Breast epithelium (tissue), 4 donors: ENCODE measurements at regions not wholly inside any gene's neighbourhood (a gene's known extent, or its start where the extent isn't known, plus 50 kb on each side); places are given as distances from the start of the nearest gene placed in this dataset.

ENCODE experiments used
- DNase-seq, 2 donors: peaks; one replicate each; pipeline ENCODE4 v3.0.0-alpha.2; 2019; ENCODE audit warnings: low spot score in 2 of 2
- H3K27ac ChIP-seq, 2 donors: fragments of 200-600 bp; sonication (generic) in 1 of 2; one replicate each; pipeline ENCODE4 v1.5.1; 2016 to 2019; ENCODE audit warnings: mild to moderate bottlenecking in 1 of 2
- H3K27me3 ChIP-seq, 2 donors: fragments of 200-600 bp; sonication (generic) in 1 of 2; one replicate each; pipeline versions ENCODE4 v1.5.1 to v1.6.0; 2017 to 2019; ENCODE audit warnings: control low read depth in 1 of 2, mild to moderate bottlenecking in 1 of 2
- H3K36me3 ChIP-seq: fragments of 200-600 bp; one replicate; pipeline ENCODE4 v1.5.1; 2019
- H3K4me1 ChIP-seq, 2 donors: fragments of 200-600 bp; sonication (generic); one replicate each; pipeline ENCODE4 v1.5.1; 2016 to 2019; ENCODE audit warnings: control low read depth in 1 of 2
- H3K4me3 ChIP-seq, 3 donors: fragments of 200-600 bp; sonication (generic); 1 replicate in 2 of 3; 2 replicates in 1 of 3; pipeline ENCODE4 v1.5.1; 2016 to 2019; ENCODE audit warnings: mild to moderate bottlenecking in 3 of 3, moderate library complexity in 2 of 3
- H3K9me3 ChIP-seq, 2 donors: fragments of 200-600 bp; sonication (generic) in 1 of 2; one replicate each; pipeline ENCODE4 v1.5.1; 2016 to 2019; ENCODE audit warnings: control low read depth in 1 of 2
- POLR2A ChIP-seq: fragments of 450-650 bp; IDR thresholded peaks from one replicate; pipeline ENCODE4 v1.6.1; 2016; ENCODE audit warnings: antibody characterized with exemption, mild to moderate bottlenecking, moderate library complexity
- POLR2AphosphoS5 ChIP-seq, 3 donors: sonication (generic); formaldehyde crosslinking; IDR thresholded peaks; one replicate each; pipeline ENCODE4 v1.6.1; 2017; ENCODE audit warnings: antibody characterized with exemption in 3 of 3
- intact Hi-C: fragments of 100-400 bp; cut with DNase I; formaldehyde crosslinking; loops from one replicate; pipeline ENCODE4 v1.15.1; 2023; ENCODE audit warnings: low total_unique reads
- TF ChIP-seq, protein P1 (sequence below), 3 donors: fragments of 450-650 bp; IDR thresholded peaks; one replicate each; pipeline ENCODE4 v1.5.1; 2016 to 2017; ENCODE audit warnings: antibody characterized with exemption in 3 of 3, mild to moderate bottlenecking in 3 of 3, moderate library complexity in 3 of 3

DNA sequence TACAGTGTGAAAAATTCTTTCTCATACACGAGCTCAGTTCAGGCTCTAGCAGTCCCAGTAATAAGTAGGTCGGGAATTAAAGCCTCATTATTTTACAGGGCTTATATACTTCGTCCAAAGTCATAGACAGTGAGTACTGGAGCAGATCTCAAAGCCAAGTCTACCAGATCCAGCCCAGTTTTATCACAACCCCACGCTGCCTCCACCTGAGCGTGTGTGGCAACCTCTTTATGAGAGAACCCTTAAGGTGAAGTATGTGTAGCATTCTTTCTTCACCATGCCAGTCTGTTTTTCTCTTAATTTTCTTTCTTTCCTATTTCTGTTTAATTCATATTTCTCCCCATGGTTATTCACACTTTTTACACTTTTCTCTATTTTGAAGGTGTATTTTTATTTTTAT lies 574.6 kb upstream of the ARPP21 start:
- Histone ChIP-seq H3K27ac (no peak overlapping the region), H3K36me3 (no peaks in the 10 kb centered on the region), H3K4me3 (no peak overlapping the region), H3K9me3 (no peaks in the 10 kb centered on the region), H3K27me3 (no peaks in the 10 kb centered on the region), H3K4me1 (no peaks in the 10 kb centered on the region)
- intact Hi-C loops, result no loop called here
- DNase-seq, result no peak
- TF ChIP-seq, protein P1, sequence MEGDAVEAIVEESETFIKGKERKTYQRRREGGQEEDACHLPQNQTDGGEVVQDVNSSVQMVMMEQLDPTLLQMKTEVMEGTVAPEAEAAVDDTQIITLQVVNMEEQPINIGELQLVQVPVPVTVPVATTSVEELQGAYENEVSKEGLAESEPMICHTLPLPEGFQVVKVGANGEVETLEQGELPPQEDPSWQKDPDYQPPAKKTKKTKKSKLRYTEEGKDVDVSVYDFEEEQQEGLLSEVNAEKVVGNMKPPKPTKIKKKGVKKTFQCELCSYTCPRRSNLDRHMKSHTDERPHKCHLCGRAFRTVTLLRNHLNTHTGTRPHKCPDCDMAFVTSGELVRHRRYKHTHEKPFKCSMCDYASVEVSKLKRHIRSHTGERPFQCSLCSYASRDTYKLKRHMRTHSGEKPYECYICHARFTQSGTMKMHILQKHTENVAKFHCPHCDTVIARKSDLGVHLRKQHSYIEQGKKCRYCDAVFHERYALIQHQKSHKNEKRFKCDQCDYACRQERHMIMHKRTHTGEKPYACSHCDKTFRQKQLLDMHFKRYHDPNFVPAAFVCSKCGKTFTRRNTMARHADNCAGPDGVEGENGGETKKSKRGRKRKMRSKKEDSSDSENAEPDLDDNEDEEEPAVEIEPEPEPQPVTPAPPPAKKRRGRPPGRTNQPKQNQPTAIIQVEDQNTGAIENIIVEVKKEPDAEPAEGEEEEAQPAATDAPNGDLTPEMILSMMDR (IDR thresholded peaks at IDR 0.05), result no peak
- no peak for TF ChIP-seq POLR2A
- no peak for TF ChIP-seq POLR2AphosphoS5 (IDR thresholded peaks at IDR 0.05)

DNA sequence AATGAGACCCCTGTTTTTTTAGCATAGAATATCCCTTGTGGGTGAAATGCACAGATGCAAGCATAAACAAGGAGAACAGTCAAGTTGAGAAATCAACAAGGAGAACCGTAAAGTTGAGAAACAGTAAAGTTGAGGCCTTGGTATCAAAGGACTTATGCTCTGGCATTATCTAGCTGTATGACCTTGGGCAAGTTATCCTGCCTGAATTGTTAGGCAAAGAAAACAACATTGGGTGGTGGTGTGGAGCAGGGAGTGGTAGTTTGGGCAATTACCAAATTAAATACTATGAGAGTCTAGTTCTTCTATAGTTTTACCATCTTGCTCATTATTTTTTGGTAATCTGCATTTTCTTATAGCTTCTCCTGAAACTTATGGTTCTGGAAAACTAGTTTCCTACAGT lies 573.4 kb upstream of the ARPP21 start:
- Histone ChIP-seq H3K9me3 (no peaks in the 10 kb centered on the region), H3K36me3 (no peaks in the 10 kb centered on the region), H3K27me3 (no peaks in the 10 kb centered on the region), H3K27ac (no peak overlapping the region), H3K4me1 (no peaks in the 10 kb centered on the region), H3K4me3 (no peak overlapping the region)
- no peak for DNase-seq
- TF ChIP-seq, protein P1 (IDR thresholded peaks at IDR 0.05), result no peak
- TF ChIP-seq POLR2A (no peak), POLR2AphosphoS5 (IDR thresholded peaks at IDR 0.05) (no peak)
- intact Hi-C loops, result no loop called here

DNA sequence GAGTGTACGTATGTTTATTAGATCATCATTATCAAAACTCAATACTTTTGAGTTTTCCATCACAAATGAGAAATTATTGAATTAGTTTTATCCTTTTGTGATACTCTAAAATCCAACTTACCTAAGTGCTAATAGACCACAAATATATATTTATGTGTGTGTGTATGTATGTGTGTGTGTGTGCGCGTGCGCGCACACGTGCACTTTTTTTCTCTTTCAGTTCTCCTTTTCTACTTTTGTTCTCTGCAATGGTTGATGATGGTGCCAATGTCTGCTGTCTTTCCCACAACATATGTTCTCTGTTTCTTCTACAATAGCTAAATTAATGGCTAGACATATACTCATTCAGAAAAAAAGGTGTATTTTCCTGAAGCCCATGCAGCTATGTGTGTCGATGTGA lies 571.6 kb upstream of the ARPP21 start:
- TF ChIP-seq POLR2AphosphoS5 (IDR thresholded peaks at IDR 0.05), result no peak
- no peak for TF ChIP-seq POLR2A
- TF ChIP-seq, protein P1 (IDR thresholded peaks at IDR 0.05), result no peak
- intact Hi-C loops, result no loop called here
- no peak for DNase-seq

DNA sequence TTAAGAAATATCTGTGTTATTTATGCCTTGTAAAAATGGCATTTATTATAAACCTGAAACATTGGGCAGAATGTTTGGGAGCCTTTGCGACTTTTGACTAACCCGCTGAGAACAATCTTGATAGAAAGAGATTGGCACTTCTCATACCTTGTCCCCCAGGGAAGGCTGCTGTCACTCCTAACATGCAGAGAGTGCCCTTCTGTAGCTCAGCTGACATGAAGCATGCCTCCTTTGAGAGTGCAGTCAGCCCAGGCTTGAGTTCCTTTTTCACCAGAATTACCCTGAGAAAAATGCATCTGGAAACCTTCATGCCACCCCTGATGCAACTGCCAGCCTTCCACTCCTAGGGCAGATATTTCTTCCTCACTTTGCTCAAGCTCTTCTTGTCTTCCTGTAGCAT lies 569.2 kb upstream of the ARPP21 start:
- Histone ChIP-seq H3K27me3 (no peaks in the 10 kb centered on the region), H3K4me3 (no peak overlapping the region), H3K27ac (no peak overlapping the region), H3K9me3 (no peaks in the 10 kb centered on the region), H3K36me3 (no peaks in the 10 kb centered on the region), H3K4me1 (no peaks in the 10 kb centered on the region)
- TF ChIP-seq POLR2A (no peak), POLR2AphosphoS5 (IDR thresholded peaks at IDR 0.05) (no peak)
- TF ChIP-seq, protein P1 (IDR thresholded peaks at IDR 0.05), result no peak
- intact Hi-C loops, result no loop called here
- no peak for DNase-seq

More for the DNA sequence above, 571.6 kb upstream of the ARPP21 start:
- H3K4me3 ChIP-seq, result no peak overlapping the region
- H3K36me3 ChIP-seq, result no peaks in the 10 kb centered on the region
- no peaks in the 10 kb centered on the region for H3K4me1 ChIP-seq
- H3K9me3 ChIP-seq, result no peaks in the 10 kb centered on the region
- H3K27me3 ChIP-seq, result no peaks in the 10 kb centered on the region
- no peak overlapping the region for H3K27ac ChIP-seq

DNA sequence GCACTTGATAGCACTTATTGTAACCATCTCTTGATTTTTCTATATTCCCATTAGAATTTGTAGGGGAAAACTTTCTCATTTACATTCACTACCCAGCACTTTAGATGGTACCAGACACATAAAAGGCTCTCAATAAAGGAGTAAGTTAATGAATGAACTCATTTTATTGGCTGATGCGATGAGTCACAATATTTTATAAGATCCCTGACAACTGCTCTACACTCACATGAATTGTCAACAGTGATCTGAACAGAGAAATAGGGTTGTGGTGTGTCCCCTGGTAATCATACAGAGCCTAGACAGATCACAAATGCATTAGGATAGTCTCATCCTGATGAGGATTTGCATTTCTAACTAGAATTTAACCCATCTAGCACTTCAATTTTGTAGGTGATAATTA lies 567.6 kb upstream of the ARPP21 start:
- no peak for DNase-seq
- Histone ChIP-seq H3K4me3 (no peak overlapping the region), H3K9me3 (no peaks in the 10 kb centered on the region), H3K27me3 (no peaks in the 10 kb centered on the region), H3K4me1 (no peaks in the 10 kb centered on the region), H3K27ac (no peak overlapping the region), H3K36me3 (no peaks in the 10 kb centered on the region)
- intact Hi-C loops, result no loop called here
- no peak for TF ChIP-seq POLR2A

DNA sequence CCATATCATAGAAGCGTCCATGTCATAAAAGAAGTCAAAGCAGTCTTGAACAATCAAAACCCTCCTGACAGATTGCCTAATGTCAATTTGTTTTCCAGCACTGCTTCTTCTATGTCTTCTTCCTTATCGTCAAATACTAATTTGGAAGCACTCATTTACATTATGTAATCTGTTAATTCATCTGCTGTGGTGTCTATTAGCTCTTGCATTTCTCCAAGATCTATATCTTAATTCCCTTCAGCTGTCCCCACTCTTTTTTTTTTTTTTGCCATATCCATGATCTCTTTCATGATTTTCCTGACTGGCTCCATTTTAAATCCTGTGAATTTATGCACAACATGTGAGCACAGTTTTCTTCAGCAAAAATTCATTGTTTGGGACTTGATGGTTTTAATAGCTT lies 560.5 kb upstream of the ARPP21 start:
- Histone ChIP-seq H3K27me3 (no peaks in the 10 kb centered on the region), H3K36me3 (no peaks in the 10 kb centered on the region), H3K4me3 (no peak overlapping the region), H3K4me1 (no peaks in the 10 kb centered on the region), H3K27ac (no peak overlapping the region), H3K9me3 (no peaks in the 10 kb centered on the region)
- intact Hi-C loops, result no loop called here
- no peak for TF ChIP-seq POLR2A
- TF ChIP-seq POLR2AphosphoS5 (IDR thresholded peaks at IDR 0.05), result no peak
- TF ChIP-seq, protein P1 (IDR thresholded peaks at IDR 0.05), result no peak
- no peak for DNase-seq
